CD14-positive monocyte (primary cell): ENCODE measurements at regions not wholly inside any gene's neighbourhood (a gene's known extent, or its start where the extent isn't known, plus 50 kb on each side); places are given as distances from the start of the nearest gene placed in this dataset.

Experiments
- DNase-seq, 3 donors: peaks; one replicate each; pipeline ENCODE4 v3.0.0-alpha.2; 2011 to 2022
- H2AFZ ChIP-seq: 2 replicates; pipeline ENCODE4 v1.6.0; 2012; ENCODE audit warnings: mild to moderate bottlenecking, low read depth, low read length, inconsistent platforms; ENCODE audit not compliant: insufficient read depth, poor library complexity, severe bottlenecking
- H3K27ac ChIP-seq, 2 donors: 1 replicate in 1 of 2; 2 replicates in 1 of 2; pipeline ENCODE4 v1.5.1; 2012 to 2013; ENCODE audit warnings: low read length in 2 of 2, control low read depth in 1 of 2, inconsistent platforms in 1 of 2, low read depth in 1 of 2, mild to moderate bottlenecking in 1 of 2
- H3K27me3 ChIP-seq, 2 donors: one replicate each; pipeline versions ENCODE4 v1.6.0 to v1.6.1; 2011 to 2013; ENCODE audit warnings: low read length in 2 of 2; ENCODE audit not compliant: control insufficient read depth in 2 of 2, insufficient read depth in 2 of 2
- H3K36me3 ChIP-seq, 2 donors: replicated peaks in 1 of 2; 1 replicate in 1 of 2; 2 replicates in 1 of 2; pipeline versions ENCODE4 v1.5.1 to v1.6.1; 2012 to 2013; ENCODE audit warnings: low read length in 2 of 2, control low read depth in 1 of 2, inconsistent platforms in 1 of 2, mild to moderate bottlenecking in 1 of 2; ENCODE audit not compliant: insufficient read depth in 2 of 2, control insufficient read depth in 1 of 2
- H3K4me1 ChIP-seq, 2 donors: 1 replicate in 1 of 2; 2 replicates in 1 of 2; pipeline versions ENCODE4 v1.5.1 to v1.6.1; 2012 to 2013; ENCODE audit warnings: low read length in 2 of 2, control low read depth in 1 of 2, inconsistent platforms in 1 of 2, mild to moderate bottlenecking in 1 of 2, moderate library complexity in 1 of 2; ENCODE audit not compliant: insufficient read depth in 2 of 2, control insufficient read depth in 1 of 2
- H3K4me2 ChIP-seq: replicated peaks from 2 replicates; pipeline ENCODE3; 2012; ENCODE audit warnings: low read length, moderate library complexity, mild to moderate bottlenecking; ENCODE audit not compliant: poor library complexity, severe bottlenecking; ENCODE audit errors: extremely low read depth
- H3K4me3 ChIP-seq, 3 experiments: fragments of 200-600 bp in 1 of 3; sonication (generic) in 1 of 3; replicated peaks in 1 of 3; 1 replicate in 2 of 3; 2 replicates in 1 of 3; pipeline ENCODE4 v1.5.1; 2011 to 2013; ENCODE audit warnings: low read length in 3 of 3, mild to moderate bottlenecking in 3 of 3, control low read depth in 2 of 3, low read depth in 2 of 3, inconsistent platforms in 1 of 3, moderate library complexity in 1 of 3
- H3K79me2 ChIP-seq: 2 replicates; pipeline ENCODE4 v1.6.0; 2012; ENCODE audit warnings: mild to moderate bottlenecking, control low read depth, inconsistent platforms, low read length, moderate library complexity; ENCODE audit not compliant: insufficient read depth
- H3K9ac ChIP-seq: 2 replicates; pipeline ENCODE4 v1.6.0; 2017; ENCODE audit warnings: low read length, mild to moderate bottlenecking; ENCODE audit not compliant: insufficient read depth, poor library complexity, severe bottlenecking
- H3K9me3 ChIP-seq, 2 donors: replicated peaks in 1 of 2; 1 replicate in 1 of 2; 2 replicates in 1 of 2; pipeline versions ENCODE4 v1.5.1 to v1.6.1; 2012 to 2013; ENCODE audit warnings: low read length in 2 of 2, control low read depth in 1 of 2; ENCODE audit not compliant: control insufficient read depth in 1 of 2, insufficient read depth in 1 of 2
- H4K20me1 ChIP-seq: 2 replicates; pipeline ENCODE4 v1.6.0; 2012; ENCODE audit warnings: mild to moderate bottlenecking, low read length, control low read depth, moderate library complexity; ENCODE audit not compliant: insufficient read depth
- H3K27ac Mint-ChIP-seq, 7 donors: one replicate each; pipeline ENCODE4 v1.8.0; 2020; ENCODE audit warnings: mild to moderate bottlenecking in 7 of 7, mixed read lengths in 7 of 7, moderate library complexity in 6 of 7, inconsistent platforms in 2 of 7
- H3K27me3 Mint-ChIP-seq, 3 donors: one replicate each; pipeline ENCODE4 v1.8.0; 2021 to 2022; ENCODE audit warnings: low read depth in 3 of 3, mild to moderate bottlenecking in 3 of 3, mixed read lengths in 3 of 3, moderate library complexity in 3 of 3, inconsistent platforms in 1 of 3
- H3K36me3 Mint-ChIP-seq, 2 donors: one replicate each; pipeline ENCODE4 v1.8.0; 2020; ENCODE audit warnings: mixed read lengths in 2 of 2, inconsistent platforms in 1 of 2, mild to moderate bottlenecking in 1 of 2
- H3K4me1 Mint-ChIP-seq: one replicate; pipeline ENCODE4 v1.8.0; 2020; ENCODE audit warnings: mild to moderate bottlenecking, mixed read lengths
- H3K4me3 Mint-ChIP-seq, 2 donors: one replicate each; pipeline ENCODE4 v1.8.0; 2020; ENCODE audit warnings: mild to moderate bottlenecking in 2 of 2, mixed read lengths in 2 of 2, moderate library complexity in 1 of 2
- H3K9me3 Mint-ChIP-seq, 7 donors: one replicate each; pipeline ENCODE4 v1.8.0; 2020 to 2022; ENCODE audit warnings: mixed read lengths in 7 of 7, mild to moderate bottlenecking in 6 of 7, moderate library complexity in 6 of 7, inconsistent platforms in 2 of 7
- WGBS: methylation state at CpG from one replicate; pipeline ENCODE4 v1.1.5; 2013; ENCODE audit warnings: missing lambda C conversion rate; ENCODE audit not compliant: insufficient coverage; 5-methylcytosine and 5-hydroxymethylcytosine counted together
- intact Hi-C, 2 donors: fragments of 100-400 bp; cut with micrococcal nuclease; formaldehyde crosslinking; loops; one replicate each; pipeline versions ENCODE4 v1.15.0 to v1.15.1; 2023
- TF ChIP-seq, protein P1 (sequence below): fragments of 200-600 bp; IDR thresholded peaks from one replicate; pipeline ENCODE4 v1.8.0; 2022; ENCODE audit warnings: antibody characterized with exemption, mild to moderate bottlenecking

DNA sequence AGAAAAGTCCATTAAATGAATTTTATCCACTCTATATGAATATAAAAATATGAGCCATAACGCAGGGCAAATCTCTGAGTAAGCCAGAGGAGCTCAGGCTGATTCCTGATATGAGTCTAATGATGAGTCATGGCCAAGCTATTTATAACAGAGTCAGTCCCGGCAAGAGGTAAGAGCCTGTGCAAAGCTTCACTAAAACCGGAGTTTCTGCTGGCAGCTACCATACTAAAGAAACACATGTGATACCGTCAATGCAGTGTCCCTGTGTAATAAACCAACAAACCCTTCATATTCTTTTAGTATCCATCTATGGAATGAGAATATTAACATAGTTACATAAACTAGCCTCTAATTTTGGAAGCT lies 319.4 kb downstream of the KCNC2 start:
- no peak for DNase-seq
- Histone ChIP-seq H3K4me3 (no peak overlapping the region), H3K9ac (no peak overlapping the region), H3K4me2 (no peak overlapping the region), H4K20me1 (no peaks in the 10 kb centered on the region), H3K9me3 (peaks cover 0 to 5% of the 10 kb centered on the region in 2 donors), H3K27ac (no peak overlapping the region), H3K79me2 (no peaks in the 10 kb centered on the region), H3K27me3 (no peaks in the 10 kb centered on the region), H2AFZ (no peak overlapping the region), H3K36me3 (no peaks in the 10 kb centered on the region), H3K4me1 (no peaks in the 10 kb centered on the region)
- no peak overlapping the region for H3K4me3 Mint-ChIP-seq
- no CpG with 5 or more reads among the region's 4 CpGs for whole genome bisulfite sequencing
- intact Hi-C loops, result no loop called here
- H3K9me3 Mint-ChIP-seq, result peaks cover 0 to 6% (median 2%) of the 10 kb centered on the region in 7 donors
- H3K27ac Mint-ChIP-seq, result no peak overlapping the region
- H3K4me1 Mint-ChIP-seq, result no peaks in the 10 kb centered on the region
- no peaks in the 10 kb centered on the region for H3K36me3 Mint-ChIP-seq
- TF ChIP-seq, protein P1, sequence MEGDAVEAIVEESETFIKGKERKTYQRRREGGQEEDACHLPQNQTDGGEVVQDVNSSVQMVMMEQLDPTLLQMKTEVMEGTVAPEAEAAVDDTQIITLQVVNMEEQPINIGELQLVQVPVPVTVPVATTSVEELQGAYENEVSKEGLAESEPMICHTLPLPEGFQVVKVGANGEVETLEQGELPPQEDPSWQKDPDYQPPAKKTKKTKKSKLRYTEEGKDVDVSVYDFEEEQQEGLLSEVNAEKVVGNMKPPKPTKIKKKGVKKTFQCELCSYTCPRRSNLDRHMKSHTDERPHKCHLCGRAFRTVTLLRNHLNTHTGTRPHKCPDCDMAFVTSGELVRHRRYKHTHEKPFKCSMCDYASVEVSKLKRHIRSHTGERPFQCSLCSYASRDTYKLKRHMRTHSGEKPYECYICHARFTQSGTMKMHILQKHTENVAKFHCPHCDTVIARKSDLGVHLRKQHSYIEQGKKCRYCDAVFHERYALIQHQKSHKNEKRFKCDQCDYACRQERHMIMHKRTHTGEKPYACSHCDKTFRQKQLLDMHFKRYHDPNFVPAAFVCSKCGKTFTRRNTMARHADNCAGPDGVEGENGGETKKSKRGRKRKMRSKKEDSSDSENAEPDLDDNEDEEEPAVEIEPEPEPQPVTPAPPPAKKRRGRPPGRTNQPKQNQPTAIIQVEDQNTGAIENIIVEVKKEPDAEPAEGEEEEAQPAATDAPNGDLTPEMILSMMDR, result no peak
- H3K27me3 Mint-ChIP-seq, result peaks cover 0 to 1% (median 0%) of the 10 kb centered on the region in 3 donors

DNA sequence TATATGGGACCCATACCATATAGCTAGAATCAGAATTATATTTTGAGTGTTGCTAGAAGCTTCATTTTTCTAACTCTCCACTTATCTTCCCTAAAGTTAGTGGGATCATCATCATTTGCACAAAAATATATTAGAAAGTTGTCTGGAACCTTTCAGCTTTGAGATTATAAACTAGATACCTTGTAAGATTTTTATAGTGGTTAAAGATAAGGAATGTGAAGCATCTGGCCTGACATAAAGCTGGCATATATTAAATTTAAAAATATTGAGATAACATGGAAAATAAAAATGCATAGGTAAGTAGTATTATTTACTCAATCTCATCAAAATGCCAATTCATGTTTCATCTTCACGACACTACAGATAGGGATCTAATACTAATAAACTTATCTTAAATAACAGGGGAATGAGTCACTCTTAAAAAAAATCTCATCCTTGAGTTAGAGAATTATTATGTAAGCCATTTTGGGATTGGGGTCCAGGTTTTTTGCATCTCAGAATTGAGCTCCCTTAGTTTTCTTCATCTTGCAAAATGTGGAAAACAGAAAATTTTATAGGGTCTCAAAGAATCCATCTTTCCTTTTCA lies 318.5 kb downstream of the KCNC2 start:
- no peak overlapping the region for H3K4me3 Mint-ChIP-seq
- Histone ChIP-seq H3K4me1 (no peaks in the 10 kb centered on the region), H2AFZ (no peak overlapping the region), H3K4me2 (no peak overlapping the region), H3K79me2 (no peaks in the 10 kb centered on the region), H4K20me1 (no peaks in the 10 kb centered on the region), H3K9ac (no peak overlapping the region), H3K4me3 (no peak overlapping the region), H3K36me3 (no peaks in the 10 kb centered on the region), H3K27ac (no peak overlapping the region), H3K27me3 (no peaks in the 10 kb centered on the region), H3K9me3 (peaks cover 0 to 5% of the 10 kb centered on the region in 2 donors)
- peaks cover 0 to 6% (median 2%) of the 10 kb centered on the region in 7 donors for H3K9me3 Mint-ChIP-seq
- H3K27ac Mint-ChIP-seq, result no peak overlapping the region
- no peaks in the 10 kb centered on the region for H3K4me1 Mint-ChIP-seq
- intact Hi-C loops, result no loop called here
- peaks cover 0 to 1% (median 0%) of the 10 kb centered on the region in 3 donors for H3K27me3 Mint-ChIP-seq
- no peak for DNase-seq
- TF ChIP-seq, protein P1, result no peak
- no peaks in the 10 kb centered on the region for H3K36me3 Mint-ChIP-seq
- WGBS, result no CpG with 5 or more reads among the region's 1 CpG
